ENCODE measurements at regions not wholly inside any gene's neighbourhood (a gene's known extent, or its start where the extent isn't known, plus 50 kb on each side); places are given as distances from the start of the nearest gene placed in this dataset.
A peak's percentile ranks its signal among the peaks of the same experiment; 100 is the strongest.

- Histone ChIP-seq H3K4me3 (ENCODE audit: insufficient read depth, low read depth, low read length) (no peak overlapping the region), H3K27me3 (ENCODE audit: control insufficient read depth, insufficient read depth, low read length) (no peaks in the 10 kb centered on the region), H3K36me3 (replicated peaks; ENCODE audit: control insufficient read depth, insufficient read depth, low read length) (no peaks in the 10 kb centered on the region)
- no peak for DNase-seq
Measured at GRCh38 chr11:105328061-105328460, 188.5 kb upstream of the CARD18 start.

- DNase-seq = no peak
- Histone ChIP-seq H3K36me3 (replicated peaks; ENCODE audit: control insufficient read depth, insufficient read depth, low read length) (no peaks in the 10 kb centered on the region), H3K4me3 (ENCODE audit: insufficient read depth, low read depth, low read length) (no peak overlapping the region), H3K27me3 (ENCODE audit: control insufficient read depth, insufficient read depth, low read length) (no peaks in the 10 kb centered on the region)
Measured at GRCh38 chr11:105324156-105324555, 184.6 kb upstream of the CARD18 start.

GRCh38 chr11:105321696-105322095 lies 182.1 kb upstream of the CARD18 start:
- DNase-seq = no peak
- Histone ChIP-seq H3K36me3 (replicated peaks; ENCODE audit: control insufficient read depth, insufficient read depth, low read length) (no peaks in the 10 kb centered on the region), H3K27me3 (ENCODE audit: control insufficient read depth, insufficient read depth, low read length) (no peaks in the 10 kb centered on the region), H3K4me3 (ENCODE audit: insufficient read depth, low read depth, low read length) (no peak overlapping the region)

GRCh38 chr11:105315287-105315686 lies 175.7 kb upstream of the CARD18 start:
- no peaks in the 10 kb centered on the region for H3K36me3 ChIP-seq (replicated peaks; ENCODE audit: control insufficient read depth, insufficient read depth, low read length)
- H3K27me3 ChIP-seq (ENCODE audit: control insufficient read depth, insufficient read depth, low read length) = no peaks in the 10 kb centered on the region
- DNase-seq = peak; percentile 20

GRCh38 chr11:105312266-105312665 lies 172.7 kb upstream of the CARD18 start:
- no peak for DNase-seq

More at GRCh38 chr11:105315287-105315686, 175.7 kb upstream of the CARD18 start:
- no peak overlapping the region for H3K4me3 ChIP-seq (ENCODE audit: insufficient read depth, low read depth, low read length)

GRCh38 chr11:105298630-105299029 lies 159.1 kb upstream of the CARD18 start:
- DNase-seq = no peak
- H3K36me3 ChIP-seq (replicated peaks; ENCODE audit: control insufficient read depth, insufficient read depth, low read length) = no peaks in the 10 kb centered on the region
- no peaks in the 10 kb centered on the region for H3K27me3 ChIP-seq (ENCODE audit: control insufficient read depth, insufficient read depth, low read length)
- H3K4me3 ChIP-seq (ENCODE audit: insufficient read depth, low read depth, low read length) = no peak overlapping the region

More at GRCh38 chr11:105312266-105312665, 172.7 kb upstream of the CARD18 start:
- H3K4me3 ChIP-seq (ENCODE audit: insufficient read depth, low read depth, low read length) = no peak overlapping the region
- H3K36me3 ChIP-seq (replicated peaks; ENCODE audit: control insufficient read depth, insufficient read depth, low read length) = no peaks in the 10 kb centered on the region
- no peaks in the 10 kb centered on the region for H3K27me3 ChIP-seq (ENCODE audit: control insufficient read depth, insufficient read depth, low read length)

- Histone ChIP-seq H3K36me3 (replicated peaks; ENCODE audit: control insufficient read depth, insufficient read depth, low read length) (no peaks in the 10 kb centered on the region), H3K4me3 (ENCODE audit: insufficient read depth, low read depth, low read length) (no peak overlapping the region), H3K27me3 (ENCODE audit: control insufficient read depth, insufficient read depth, low read length) (no peaks in the 10 kb centered on the region)
- DNase-seq = no peak
Measured at GRCh38 chr11:105298174-105298573, 158.6 kb upstream of the CARD18 start.

- no peak for DNase-seq
- Histone ChIP-seq H3K4me3 (ENCODE audit: insufficient read depth, low read depth, low read length) (no peak overlapping the region), H3K36me3 (replicated peaks; ENCODE audit: control insufficient read depth, insufficient read depth, low read length) (no peaks in the 10 kb centered on the region), H3K27me3 (ENCODE audit: control insufficient read depth, insufficient read depth, low read length) (no peaks in the 10 kb centered on the region)
Measured at GRCh38 chr11:105297463-105297862, 157.9 kb upstream of the CARD18 start.

GRCh38 chr11:105296806-105297205 lies 157.2 kb upstream of the CARD18 start:
- Histone ChIP-seq H3K36me3 (replicated peaks; ENCODE audit: control insufficient read depth, insufficient read depth, low read length) (no peaks in the 10 kb centered on the region), H3K27me3 (ENCODE audit: control insufficient read depth, insufficient read depth, low read length) (no peaks in the 10 kb centered on the region), H3K4me3 (ENCODE audit: insufficient read depth, low read depth, low read length) (no peak overlapping the region)
- no peak for DNase-seq

GRCh38 chr11:105296386-105296785 lies 156.8 kb upstream of the CARD18 start:
- H3K36me3 ChIP-seq (replicated peaks; ENCODE audit: control insufficient read depth, insufficient read depth, low read length) = no peaks in the 10 kb centered on the region
- H3K27me3 ChIP-seq (ENCODE audit: control insufficient read depth, insufficient read depth, low read length) = no peaks in the 10 kb centered on the region

GRCh38 chr11:105282658-105283057 lies 143.1 kb upstream of the CARD18 start:
- H3K36me3 ChIP-seq (replicated peaks; ENCODE audit: control insufficient read depth, insufficient read depth, low read length) = no peaks in the 10 kb centered on the region
- no peak for DNase-seq
- no peak overlapping the region for H3K4me3 ChIP-seq (ENCODE audit: insufficient read depth, low read depth, low read length)
- H3K27me3 ChIP-seq (ENCODE audit: control insufficient read depth, insufficient read depth, low read length) = no peaks in the 10 kb centered on the region

More at GRCh38 chr11:105296386-105296785, 156.8 kb upstream of the CARD18 start:
- no peak overlapping the region for H3K4me3 ChIP-seq (ENCODE audit: insufficient read depth, low read depth, low read length)
- no peak for DNase-seq

GRCh38 chr11:105274631-105275030 lies 135.1 kb upstream of the CARD18 start:
- H3K36me3 ChIP-seq (replicated peaks; ENCODE audit: control insufficient read depth, insufficient read depth, low read length) = no peaks in the 10 kb centered on the region
- H3K4me3 ChIP-seq (ENCODE audit: insufficient read depth, low read depth, low read length) = no peak overlapping the region
- H3K27me3 ChIP-seq (ENCODE audit: control insufficient read depth, insufficient read depth, low read length) = no peaks in the 10 kb centered on the region
- no peak for DNase-seq

- no peak for DNase-seq
- H3K36me3 ChIP-seq (replicated peaks; ENCODE audit: control insufficient read depth, insufficient read depth, low read length) = no peaks in the 10 kb centered on the region
Measured at GRCh38 chr11:105273660-105274280, 134.2 kb upstream of the CARD18 start.

GRCh38 chr11:105269862-105270261 lies 130.3 kb upstream of the CARD18 start:
- H3K4me3 ChIP-seq (ENCODE audit: insufficient read depth, low read depth, low read length) = no peak overlapping the region
- no peak for DNase-seq
- H3K36me3 ChIP-seq (replicated peaks; ENCODE audit: control insufficient read depth, insufficient read depth, low read length) = no peaks in the 10 kb centered on the region
- no peaks in the 10 kb centered on the region for H3K27me3 ChIP-seq (ENCODE audit: control insufficient read depth, insufficient read depth, low read length)

More at GRCh38 chr11:105273660-105274280, 134.2 kb upstream of the CARD18 start:
- H3K4me3 ChIP-seq (ENCODE audit: insufficient read depth, low read depth, low read length) = no peak overlapping the region
- H3K27me3 ChIP-seq (ENCODE audit: control insufficient read depth, insufficient read depth, low read length) = no peaks in the 10 kb centered on the region

GRCh38 chr11:105268404-105269062 lies 129.0 kb upstream of the CARD18 start:
- Histone ChIP-seq H3K36me3 (replicated peaks; ENCODE audit: control insufficient read depth, insufficient read depth, low read length) (no peaks in the 10 kb centered on the region), H3K4me3 (ENCODE audit: insufficient read depth, low read depth, low read length) (no peak overlapping the region), H3K27me3 (ENCODE audit: control insufficient read depth, insufficient read depth, low read length) (no peaks in the 10 kb centered on the region)
- DNase-seq = no peak

All from H7 (cell line).